Pons (tissue), 1 donor: ENCODE measurements at regions not wholly inside any gene's neighbourhood (a gene's known extent, or its start where the extent isn't known, plus 50 kb on each side); places are given as distances from the start of the nearest gene placed in this dataset.
"Not testable (repeated sequence)": the region's sequence is repeated elsewhere in the genome, so short reads cannot be mapped to it uniquely, and the experiment has no call there.

ENCODE experiments used
- DNase-seq: peaks from one replicate; pipeline ENCODE4 v3.0.0-alpha.2; 2016; ENCODE audit warnings: low spot score

DNA sequence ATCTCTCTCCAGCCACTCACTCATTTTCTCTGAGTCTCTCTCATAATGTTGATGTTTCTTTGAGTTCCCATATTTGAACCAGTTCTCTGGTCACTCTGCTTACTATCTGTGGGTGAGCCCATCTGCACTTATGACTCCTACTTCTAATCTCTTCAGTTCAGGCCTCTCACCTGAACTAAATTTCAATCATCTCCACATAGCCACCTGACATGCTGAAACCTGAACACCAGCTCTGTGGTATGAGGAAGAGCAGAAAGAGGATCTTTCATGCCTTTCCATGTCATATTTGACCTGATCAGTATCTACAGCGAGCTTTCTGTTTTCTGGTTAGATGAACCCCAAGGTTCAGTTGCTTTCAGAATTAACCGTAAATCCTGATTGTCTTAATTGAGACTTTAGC lies 122.2 kb upstream of the ESX1 start:
- DNase-seq: no peak

DNA sequence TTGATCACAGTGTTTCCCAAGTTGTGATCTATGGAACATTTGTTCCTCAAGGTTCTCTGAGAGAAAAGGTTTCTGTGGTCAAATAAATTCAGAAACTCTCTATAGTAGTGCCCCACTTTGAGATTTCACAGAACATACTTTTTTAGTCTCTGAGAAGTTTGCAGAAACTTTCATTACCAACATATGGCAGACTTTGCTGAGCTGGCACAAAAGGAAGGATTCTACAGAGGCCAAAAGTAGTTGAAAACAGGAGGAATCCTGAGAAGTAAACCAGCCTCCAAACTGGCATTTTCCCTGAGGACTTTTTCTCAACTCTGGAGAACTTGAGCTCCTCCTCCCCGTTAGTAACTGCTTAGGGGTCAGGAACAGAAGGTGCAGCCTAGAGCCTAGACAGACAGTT lies 117.8 kb upstream of the ESX1 start:
- no peak for DNase-seq

DNA sequence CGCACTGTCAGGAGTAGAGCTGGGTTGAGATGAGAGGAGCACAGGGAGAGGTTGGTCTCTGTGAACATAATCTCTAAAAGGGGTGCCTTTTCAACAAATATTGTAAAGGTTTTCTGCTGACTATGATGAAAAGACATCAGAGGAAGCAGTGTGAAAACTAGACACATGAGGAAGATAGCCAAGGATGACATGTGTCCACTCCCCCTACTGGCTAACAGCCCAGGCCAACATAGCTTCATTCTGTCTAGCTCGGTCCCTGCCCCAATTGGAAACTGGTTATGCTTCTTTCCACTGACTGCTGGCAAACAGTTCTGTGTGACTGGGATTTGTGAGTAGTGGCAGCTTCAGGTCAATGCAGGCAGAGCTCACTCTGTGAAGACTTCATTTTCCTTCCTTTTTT lies 115.4 kb upstream of the ESX1 start:
- DNase-seq: peak; percentile 6

DNA sequence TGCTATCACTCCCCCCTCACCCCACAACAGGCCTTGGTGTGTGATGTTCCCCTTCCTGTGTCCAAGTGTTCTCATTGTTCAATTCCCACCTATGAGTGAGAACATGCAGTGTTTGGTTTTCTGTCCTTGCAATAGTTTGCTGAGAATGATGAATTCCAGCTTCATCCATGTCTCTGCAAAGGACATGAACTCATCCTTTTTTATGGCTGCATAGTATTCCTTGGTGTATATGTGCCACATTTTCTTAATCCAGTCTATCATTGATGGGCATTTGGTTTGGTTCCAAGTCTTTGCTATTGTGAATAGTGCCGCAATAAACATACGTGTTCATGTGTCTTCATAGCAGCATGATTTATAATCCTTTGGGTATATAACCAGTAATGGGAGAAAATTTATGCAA lies 106.0 kb upstream of the ESX1 start:
- not testable (repeated sequence) for DNase-seq

DNA sequence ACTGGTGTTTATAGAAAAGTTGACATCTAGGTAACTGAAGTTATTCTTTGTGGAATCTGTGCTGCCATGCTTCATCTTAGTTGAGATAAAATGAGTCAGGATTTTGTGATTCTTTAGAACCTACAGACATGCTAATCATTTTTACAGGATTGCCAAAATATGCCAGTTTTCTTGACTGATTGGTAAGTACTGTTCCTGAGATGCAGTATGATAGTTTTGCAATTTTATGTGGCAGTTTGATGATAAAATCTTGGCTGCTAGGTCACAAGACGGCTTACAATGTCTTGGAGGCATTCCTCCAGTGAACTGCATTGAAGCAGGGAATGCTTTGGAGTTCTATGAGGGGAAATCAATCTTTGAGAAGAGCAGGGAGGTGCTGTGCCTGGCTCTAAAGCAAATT lies 104.4 kb upstream of the ESX1 start:
- DNase-seq: no peak

DNA sequence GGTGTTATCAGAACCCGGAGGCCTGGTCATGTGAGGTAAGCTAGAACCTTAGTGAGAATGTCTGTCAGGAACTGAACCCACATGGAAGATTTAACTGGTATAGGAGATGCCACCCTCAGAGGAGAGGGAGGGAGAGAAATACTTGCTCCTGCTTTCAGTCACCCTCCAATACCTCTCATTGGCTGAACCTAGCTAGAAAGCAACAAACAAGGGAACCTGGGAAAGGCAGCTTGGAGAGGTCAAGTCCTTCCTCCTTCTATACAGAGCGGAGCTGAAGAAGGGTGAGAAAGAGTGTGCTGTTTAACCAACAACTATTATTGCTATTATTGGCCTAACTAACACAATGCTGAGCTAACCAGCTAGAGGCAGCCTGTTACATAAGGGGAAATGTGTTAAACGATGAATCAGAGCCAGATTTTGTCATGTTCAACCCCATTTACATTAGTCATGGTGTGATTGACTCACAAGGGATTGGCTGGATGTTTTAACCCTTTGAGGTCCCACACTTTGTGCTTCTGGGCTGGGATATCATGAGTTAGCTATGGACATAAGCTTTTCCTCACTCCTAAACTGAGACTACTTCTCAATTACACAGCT lies 96.5 kb upstream of the ESX1 start:
- no peak for DNase-seq

DNA sequence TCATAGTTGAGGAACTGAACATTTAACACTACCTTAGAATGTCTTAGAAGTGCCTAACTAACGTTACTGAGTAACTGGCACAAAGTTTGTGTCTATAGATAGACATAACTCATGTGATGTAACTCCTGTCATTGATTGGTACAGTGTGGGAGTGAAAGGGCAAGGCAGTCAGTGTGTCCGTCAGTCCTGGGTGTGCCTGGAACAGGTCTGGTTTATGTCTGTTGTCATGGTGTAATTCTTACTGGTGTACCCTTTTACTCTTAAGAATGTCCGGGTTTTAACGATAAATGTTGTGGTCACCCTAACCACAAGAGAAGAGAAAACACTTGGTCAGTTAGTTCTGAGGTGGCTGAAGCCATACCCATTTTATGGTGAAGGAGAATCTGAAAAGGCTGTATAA lies 93.1 kb upstream of the ESX1 start:
- DNase-seq: no peak

DNA sequence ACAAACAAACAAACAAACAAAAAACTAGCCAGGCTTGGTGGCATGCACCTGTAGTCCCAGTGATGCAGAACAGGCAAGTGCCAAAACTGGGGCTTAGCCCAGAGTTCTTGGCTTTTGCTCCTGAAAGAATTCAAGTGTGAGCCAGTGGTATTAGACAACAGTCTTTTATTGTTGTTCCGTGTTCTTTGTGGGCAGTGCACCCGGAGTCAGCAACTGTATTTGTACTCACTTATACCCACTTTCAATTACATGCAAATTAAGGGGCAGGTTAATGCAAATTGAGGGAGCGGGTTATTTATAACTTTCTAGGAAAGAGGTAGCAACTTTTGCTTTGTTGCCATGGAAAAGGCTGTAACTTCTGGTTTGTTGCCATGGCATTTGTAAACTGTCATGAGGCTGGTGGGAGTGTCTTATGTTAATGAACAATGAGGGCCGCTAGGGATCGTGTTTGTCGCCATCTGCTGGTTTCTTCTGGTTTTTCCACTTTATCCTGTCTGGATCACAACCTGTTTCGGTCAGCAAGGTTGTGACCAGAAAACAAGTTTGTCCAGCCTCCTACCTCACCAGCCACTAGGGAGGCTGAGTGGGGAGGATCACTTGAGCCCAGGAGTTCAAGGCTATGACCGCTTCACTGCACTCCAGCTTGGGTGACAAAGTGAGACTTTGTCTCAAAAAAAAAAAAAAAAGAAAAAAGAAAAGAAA lies 88.8 kb upstream of the ESX1 start:
- DNase-seq: peak; percentile 50

DNA sequence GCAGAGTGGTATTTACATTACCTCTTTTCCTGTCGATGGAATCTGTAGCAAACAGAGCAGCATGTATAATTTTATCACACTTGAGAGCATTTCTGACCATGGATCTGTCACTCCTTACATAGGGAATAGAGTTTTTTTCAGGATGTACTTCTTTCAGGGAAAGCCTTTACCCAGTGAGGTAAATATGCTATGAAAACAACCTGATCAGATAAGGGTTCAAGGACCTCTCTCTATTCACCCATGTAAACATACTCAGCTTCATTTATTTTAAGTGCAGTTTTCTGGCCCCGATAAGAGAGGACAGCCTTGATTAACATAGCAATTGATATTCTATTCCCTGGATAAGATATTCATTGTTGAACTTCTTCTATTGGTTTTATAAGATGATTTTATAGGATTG lies 87.3 kb upstream of the ESX1 start:
- DNase-seq: no peak

DNA sequence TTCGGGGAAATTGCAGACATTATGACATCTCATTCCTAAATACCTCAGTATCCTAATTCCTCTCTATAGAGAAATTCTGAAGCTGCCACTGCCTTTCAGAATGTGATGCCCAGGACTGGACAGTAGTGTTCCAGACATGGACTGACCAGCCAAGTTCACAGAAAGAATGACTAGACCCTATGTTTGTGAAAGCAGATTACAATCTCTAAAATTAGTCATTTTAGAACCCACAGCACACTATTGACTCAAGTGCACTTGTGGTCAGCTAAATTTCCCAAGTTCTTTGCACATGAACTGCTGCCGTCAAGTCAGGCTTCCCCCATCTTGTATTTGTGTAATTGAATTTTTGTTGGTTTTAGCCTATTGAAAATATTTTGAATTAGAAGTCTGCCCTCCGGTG lies 81.0 kb upstream of the ESX1 start:
- DNase-seq: no peak

DNA sequence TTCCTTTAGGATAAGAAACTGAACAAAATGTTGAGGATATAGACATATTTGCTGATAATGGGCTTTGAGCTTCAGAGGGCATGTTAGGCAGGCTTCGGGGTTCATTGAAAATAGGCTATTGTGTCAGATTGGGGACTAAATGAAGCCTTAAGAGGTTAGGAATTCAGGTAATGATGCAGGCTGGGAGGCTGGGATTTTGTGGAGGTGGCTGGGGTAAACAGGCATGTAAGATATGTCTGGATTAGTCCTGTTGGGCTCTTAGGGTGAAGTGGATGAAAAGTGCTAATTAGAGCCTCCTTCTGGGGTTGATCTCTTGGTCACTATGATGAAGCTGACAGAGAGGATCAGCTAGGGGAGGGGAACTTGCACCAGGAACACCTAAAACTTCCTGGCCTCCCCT lies 80.2 kb upstream of the ESX1 start:
- no peak for DNase-seq

DNA sequence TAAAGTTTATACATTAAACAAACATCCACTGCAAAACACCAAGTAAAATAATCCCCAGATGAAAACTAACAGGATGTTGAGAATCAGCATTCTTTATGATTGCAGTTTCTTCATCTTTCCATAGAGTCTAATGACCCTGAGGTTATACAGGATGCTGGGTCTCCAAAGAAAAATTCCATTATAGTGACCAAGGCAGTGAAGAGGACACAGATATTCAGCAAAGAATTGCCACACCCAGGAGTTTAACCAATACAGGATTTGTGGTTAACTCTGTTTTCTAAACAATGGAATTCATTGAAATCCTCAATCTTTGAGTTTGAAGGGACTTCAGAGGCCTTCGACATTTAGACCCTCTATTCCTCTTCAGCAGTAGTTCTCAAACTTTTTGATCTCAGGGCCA lies 76.2 kb upstream of the ESX1 start:
- no peak for DNase-seq

DNA sequence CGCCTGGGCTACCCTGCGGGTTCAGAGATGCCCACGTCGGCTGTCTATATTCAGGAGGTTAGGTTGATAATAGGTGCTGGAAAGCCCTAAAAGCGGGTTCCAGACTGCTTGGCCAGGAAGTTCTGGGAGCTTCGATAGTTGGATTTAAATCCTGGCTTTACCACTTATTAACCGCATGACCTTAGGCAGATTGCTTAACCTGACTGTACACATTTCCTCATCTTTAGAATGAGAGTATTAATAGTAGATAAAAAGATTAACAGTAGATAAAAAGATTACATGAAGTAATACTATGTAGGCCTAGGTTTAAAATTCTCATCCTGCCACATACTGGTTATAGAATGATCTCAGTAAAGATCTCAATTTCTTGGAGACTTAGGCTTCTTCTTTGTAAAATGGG lies 75.0 kb upstream of the ESX1 start:
- DNase-seq: no peak

DNA sequence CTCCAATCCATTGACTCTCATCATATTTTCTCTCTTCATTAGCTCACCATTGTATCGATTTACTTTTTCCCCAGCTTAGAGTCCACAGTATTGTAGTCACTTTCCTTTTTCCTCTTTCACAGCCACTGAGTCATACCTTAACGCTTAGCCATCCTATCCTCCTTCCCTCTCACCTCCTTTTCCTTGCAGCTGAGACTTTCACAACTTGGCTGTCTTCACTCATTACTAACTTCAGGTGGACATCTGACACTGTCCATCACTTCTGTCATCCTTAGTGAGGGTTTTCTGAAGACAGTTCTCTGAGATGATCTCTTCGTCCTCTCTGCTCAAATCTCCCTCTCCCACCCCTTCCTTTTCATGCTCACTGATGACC lies 70.5 kb upstream of the ESX1 start:
- no peak for DNase-seq

DNA sequence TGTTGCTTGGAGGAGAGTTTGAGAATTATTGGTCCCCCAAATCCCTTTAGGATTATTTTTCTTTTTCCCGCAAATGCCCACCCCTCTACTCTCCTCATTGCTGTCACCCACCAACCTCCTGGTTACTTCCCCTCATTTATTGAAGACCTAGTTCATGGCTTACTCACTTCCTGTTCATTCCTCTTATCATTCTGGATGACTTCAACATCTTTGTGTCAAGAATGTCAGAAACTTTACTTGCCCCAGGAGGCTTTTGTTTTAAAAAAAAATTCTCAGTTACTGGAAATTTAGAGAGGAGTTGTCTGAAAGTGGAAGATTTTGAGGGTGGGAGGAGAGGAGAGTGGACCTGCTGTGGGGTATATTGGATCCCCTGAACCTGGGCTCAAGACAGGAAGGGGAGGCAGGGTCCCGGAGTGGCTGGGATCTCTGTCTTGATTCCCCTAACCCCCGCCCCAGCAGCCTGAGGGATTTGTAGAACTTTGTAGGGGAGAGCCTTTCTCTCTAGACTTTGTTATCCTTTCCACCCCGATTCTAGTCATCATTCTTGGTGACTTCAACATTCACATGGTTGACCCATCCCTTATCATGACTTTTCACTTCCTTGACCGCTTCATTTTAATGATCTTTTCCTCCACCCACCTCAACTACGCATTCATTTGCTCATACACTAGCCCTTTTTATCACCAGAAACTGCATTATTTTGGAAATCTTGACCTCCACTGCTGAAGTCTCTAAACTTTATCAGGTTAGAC lies 69.9 kb upstream of the ESX1 start:
- no peak for DNase-seq

DNA sequence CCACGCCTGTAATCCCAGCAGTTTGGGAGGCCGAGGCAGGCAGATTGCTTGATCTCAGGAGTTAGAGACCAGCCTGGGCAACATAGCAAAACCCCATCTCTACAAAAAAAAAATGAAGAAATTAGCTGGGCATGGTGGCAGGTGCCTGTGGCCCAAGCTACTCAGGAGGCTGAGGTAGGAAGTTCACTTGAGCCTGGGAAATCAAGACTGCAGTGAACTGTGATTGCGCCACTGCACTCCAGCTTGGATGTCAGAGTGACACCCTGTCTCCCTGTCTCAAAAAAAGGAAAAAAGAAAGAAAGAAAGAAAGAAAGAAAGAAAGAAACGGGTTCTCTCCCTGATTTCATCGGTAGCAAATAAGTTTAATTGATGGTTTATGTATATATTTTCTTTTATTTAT lies 64.6 kb upstream of the ESX1 start:
- DNase-seq: no peak

DNA sequence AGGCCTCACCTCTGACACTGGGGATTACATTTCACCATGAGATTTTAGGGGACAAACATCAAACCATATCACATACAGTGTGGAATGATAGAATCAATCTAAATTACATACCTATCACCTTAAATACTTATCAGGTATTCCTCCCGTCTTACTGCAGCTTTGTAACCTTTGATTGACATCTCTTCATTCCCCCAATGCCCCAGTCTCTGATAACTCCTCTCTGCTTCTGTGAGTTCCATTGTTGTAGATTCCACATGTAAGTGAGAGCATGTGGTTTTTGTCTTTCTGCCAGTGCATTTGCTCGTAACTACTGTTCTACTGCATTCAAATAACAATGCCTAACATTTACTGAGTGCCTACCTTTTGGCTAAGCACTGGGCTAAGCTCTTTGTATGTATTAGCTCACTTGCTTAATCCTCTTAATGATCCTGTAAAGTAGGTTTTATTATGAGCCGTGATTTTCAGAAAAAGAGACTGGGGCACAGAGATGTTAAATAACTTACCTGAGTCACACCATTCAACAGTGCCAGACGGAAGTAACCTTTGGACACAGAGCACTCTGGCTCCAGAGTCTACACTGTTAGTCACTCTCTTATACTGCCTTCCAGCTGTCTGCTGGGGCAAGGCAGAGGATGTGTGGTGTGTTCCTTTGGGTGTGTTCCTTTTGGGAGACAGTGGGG lies 63.7 kb upstream of the ESX1 start:
- no peak for DNase-seq

DNA sequence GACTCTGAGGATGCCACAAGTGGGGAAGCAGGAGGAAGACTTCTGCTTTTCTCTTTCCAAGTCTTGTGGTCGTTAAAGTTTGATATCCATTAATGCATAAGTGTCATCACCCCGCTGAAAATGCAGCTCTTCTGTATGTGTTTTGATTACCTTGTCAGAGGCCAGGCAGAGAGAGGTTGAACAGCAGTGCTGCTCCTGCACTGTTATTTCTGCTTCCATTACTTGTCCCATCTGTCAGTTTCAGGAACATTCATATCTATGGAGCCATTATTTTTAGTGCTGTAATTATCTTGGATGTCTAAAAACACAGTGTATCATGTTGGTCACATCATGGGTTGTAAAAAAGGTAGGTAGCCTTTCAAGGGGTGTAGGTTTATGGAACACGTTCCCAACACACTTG lies 62.0 kb upstream of the ESX1 start:
- DNase-seq: no peak

DNA sequence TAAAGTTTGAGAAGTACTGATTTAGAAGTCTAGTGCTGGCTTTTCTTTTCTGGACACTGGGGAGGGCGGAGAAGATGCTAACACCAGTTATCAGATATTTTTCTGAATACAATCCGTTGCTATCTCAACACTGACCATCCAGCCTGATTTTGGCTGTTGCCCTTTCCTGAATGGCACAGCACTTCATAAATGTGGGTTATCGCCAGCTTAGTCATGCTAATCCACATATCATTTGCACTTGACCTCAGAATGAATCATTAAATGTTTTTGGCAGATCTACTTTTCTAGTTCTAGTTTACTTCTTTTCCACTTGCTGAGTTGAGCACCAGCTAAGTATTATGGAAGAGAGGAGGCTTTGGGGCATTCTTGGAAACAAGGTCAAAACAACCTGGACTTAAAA lies 60.8 kb upstream of the ESX1 start:
- DNase-seq: no peak

DNA sequence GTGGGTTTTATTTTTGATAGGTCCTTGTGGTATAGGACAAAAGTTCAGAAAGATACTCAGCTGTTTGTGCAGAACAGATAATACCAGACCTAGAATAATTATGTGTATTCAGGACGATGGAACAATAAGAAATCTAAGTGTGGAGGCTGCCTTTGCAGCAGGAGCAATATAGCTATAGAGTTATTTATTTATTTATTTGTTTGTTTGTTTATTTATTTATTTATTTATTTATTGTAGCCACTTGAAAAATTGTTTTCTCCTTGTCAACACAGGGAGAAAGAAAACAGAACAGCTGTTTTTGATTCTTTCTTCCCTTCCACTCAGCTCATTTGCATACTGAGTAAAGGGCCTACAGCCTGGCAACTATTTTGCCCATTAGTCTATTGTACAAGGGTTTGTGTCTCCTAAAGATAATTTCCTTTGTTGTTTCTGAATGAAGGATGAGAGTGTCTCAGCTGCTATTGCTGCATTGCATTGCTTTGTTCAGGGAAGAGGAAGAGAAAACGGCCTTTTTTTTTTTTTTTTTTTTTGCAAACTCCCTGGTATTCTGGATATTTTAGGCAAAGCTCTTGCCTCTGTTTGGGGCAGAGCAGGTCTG lies 56.0 kb upstream of the ESX1 start:
- DNase-seq: peak; percentile 1

DNA sequence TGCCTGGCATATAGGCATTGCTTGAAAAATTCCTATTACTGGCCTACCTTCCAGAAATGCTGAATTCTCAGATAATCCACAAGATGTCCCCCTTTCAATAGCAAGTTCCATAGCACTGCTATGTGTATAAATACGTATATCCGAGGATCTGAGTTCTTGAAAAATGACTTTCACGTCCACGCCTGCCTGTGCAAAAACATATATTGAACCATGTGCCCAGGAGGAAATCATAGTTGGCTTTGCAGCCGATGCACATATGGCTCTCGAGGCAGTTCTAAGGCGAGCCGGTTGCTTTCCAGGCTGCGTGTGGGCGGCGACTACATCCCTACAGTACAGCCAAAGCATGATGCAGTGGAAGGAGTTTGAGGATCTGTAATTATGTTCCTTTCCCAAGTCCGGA lies 55.4 kb upstream of the ESX1 start:
- peak; percentile 15 for DNase-seq

DNA sequence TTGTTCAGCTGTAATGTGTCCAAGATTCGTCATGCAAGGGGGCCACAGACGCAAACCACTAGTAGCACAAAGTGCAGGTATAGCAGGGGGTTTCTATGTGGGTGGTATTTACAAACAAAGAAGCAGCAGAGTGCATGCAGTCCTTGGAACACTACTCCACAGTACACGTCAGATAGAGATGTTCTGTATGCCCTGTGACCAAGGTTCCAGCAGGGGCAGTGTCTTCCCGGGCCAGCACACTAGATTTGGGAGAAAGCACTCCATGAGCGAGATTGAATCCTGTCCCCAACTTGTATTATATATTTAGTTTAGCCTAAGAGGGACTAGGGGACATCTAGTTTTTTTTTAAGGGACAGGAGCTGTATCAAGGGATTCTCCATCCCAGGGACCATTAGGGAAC lies 54.4 kb upstream of the ESX1 start:
- no peak for DNase-seq

DNA sequence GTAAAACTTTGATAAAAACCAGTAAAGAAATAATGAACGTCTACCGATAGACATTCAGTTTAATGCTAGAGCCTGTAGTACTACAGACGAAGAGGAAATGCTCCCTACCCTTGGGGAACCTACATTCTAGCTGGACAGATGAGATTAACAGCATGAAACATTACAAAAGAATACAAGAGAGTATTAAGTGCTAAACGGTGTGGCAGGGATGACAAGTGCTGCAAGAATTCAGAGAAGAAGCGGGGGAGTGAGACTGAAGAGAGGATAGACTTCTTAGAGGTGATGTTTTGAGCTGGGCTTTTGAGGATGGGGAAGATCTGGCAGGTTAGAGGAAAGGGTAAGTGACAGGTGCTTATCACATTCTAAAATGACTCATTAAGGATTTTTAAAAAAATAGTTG lies 52.6 kb upstream of the ESX1 start:
- DNase-seq: no peak
